Brain pericyte (primary cell): ENCODE measurements at regions not wholly inside any gene's neighbourhood (a gene's known extent, or its start where the extent isn't known, plus 50 kb on each side); places are given as distances from the start of the nearest gene placed in this dataset.

ENCODE experiments used
- DNase-seq: peaks from one replicate; pipeline ENCODE4 v3.0.0-alpha.2; 2012; ENCODE audit warnings: low read depth, low spot score

DNA sequence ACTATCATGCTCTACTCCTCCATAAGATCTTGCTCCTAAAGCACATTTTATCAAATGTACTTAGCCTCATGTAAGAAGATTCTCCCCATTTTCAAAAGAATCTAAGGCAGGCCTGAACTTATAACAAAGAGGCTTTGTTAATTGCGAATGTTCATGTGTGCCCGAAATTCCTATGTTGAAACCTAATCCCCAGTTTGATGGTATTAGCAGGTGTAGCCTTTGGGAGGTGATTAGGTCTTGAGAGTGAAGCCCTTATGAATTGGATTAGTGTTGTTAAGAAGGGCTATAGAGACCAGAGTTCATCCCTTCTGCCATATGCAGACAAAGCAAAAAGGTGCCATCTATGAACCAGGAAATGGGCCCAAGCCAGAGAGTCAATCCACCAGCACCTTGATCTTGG is 234.5 kb downstream of the PAX3 start:
- DNase-seq = no peak

GRCh38 chr2:222058819-222059445 is 239.9 kb downstream of the PAX3 start:
- DNase-seq = no peak

DNA sequence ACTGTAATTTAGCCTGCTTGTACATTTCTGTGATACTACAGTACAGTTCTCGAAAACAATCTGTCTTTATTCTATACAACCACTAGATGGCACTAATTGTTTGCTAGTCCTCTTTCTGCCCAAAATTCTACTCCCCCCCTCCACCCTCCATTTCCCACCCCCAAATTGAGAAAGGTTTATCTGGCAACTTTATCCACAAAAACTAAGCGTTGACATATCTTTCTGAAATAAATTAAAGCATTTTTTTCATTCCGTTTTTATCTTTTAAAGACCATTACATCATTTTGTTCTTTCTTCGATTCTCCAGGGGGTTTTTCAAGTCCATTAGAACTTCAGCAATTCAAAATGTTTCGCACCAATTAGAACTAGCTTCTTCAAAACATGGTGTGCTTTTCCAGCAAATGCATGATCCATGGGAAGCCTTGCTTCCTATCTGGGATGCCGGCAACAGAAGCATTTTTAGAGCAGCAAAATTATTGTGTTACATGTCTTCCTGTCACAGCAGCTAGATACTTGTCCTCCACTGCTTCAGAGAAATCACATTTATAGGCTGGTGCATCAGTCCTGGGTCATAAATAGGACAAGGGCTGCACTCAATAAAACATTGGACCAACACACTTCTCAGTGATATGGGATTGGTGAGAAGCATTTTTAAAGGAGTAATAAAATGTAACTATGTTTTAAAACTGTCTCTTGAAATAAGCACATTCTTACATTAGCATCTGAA is 241.3 kb downstream of the PAX3 start:
- no peak for DNase-seq

DNA sequence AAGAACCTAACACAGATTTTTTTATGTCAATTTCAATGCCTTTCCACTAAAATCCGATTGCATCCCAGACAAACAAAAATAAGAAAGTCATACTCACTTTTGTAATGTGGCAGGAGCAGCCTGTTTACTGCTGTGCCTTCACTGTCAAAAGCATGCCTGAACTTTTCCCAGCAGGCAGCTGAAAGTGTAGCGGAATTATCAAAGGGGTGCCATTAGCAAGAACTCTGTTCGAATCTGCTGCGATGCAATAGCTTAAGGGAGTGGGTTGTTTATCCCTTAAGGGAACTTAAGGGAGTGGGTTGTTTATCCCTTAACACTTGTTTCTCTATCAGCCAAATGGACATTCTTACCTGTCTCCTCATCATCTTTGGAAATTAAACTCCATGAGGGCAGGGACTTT is 243.5 kb downstream of the PAX3 start:
- DNase-seq = no peak

DNA sequence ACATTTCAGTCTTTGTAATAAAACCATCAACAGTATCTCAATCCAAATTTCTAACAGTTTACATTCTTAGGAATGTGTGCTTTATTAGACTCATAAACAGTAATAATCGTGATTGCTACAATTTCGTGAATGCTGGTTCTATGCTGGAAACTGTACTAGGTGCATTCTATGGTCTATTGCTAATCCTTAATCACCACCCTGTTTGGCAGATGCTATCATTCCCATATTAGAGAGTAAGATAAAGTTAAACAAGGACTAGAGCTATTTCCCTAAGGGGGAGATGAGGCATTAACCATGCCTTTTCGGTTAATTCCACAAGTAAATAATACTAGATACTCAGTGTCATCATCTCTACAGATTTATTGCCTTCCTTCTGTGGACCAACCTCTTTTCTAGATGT is 244.0 kb downstream of the PAX3 start:
- DNase-seq = no peak

GRCh38 chr2:222052934-222053367 is 245.8 kb downstream of the PAX3 start:
- DNase-seq = no peak

- no peak for DNase-seq
These were observed 247.8 kb downstream of the PAX3 start for GRCh38 chr2:222050981-222051380.

DNA sequence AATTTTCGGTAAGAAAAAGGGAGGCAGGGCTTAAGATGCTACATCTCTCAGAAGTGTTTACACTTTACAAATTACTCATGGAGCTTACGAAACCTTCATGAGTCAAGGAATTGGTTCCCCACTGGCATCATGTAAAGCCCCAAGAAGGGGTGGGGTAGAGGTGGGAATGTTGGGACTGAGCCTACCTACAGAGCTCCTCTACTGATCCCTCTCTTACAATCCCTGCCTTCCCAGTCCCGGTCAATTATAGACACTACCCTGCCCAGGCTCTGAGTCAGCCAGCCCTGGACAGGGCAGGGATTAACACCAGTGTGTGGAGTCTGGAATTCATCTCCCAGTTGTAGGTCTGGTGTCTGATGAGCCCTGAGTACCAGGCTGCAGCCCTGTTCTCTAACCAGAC is 248.9 kb downstream of the PAX3 start:
- no peak for DNase-seq

- DNase-seq = no peak
These were observed 254.9 kb downstream of the PAX3 start for GRCh38 chr2:222043897-222044296.

- no peak for DNase-seq
These were observed 256.1 kb downstream of the PAX3 start for GRCh38 chr2:222042666-222043065.

DNA sequence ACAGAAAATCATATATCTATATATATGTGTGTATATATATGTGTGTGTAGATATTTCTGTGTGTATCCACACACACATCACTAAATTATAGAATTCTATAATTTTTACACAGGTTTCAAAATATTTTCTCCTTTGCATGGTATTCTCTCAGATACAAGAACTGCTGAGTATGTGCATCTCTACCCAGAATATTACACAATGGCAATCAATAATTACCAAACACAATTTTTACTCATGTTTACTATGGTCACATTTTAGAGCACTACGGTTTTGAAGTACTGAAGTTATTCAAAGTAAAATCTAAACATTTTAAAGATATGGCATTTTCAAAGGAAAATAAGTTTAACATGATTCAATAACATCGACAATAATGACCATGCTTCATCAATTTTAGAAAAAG is 258.5 kb downstream of the PAX3 start:
- DNase-seq = no peak

GRCh38 chr2:222039821-222040220 is 259.0 kb downstream of the PAX3 start:
- no peak for DNase-seq

DNA sequence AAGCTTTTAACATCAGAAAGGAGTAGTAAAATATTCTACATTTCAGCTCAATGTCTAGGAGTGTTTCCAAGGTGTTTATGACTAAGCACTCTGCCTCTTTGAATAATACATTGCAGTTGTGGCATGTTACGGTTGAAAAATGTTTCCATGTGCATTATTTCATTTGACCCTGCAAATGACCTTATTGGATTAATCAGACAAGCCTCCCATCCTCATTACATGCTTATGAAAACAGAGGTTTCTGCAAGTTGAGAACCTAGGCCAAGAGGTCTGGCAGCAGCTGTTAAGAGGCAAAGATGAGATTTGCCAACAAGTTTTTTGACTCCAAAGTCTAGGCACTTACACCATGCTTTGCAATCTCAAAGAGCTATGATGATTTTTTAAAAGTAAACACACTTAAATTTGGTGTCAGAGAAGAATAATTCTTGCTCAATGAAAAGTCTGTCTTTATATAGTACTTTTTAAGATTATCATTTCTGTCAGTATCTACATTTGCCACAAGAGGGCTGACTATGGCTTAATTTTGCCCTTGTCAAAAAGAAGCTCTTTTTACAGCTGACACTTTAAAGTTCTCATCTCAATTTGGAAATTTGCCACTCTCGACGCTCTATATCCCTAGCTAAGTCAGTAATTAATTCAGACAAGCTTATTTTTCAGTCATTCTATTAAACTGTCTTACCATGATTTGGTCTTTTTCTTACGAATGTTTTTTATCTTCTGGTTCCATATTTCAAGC is 260.6 kb downstream of the PAX3 start:
- DNase-seq = no peak

GRCh38 chr2:222037211-222037610 is 261.6 kb downstream of the PAX3 start:
- DNase-seq = no peak

- no peak for DNase-seq
These were observed 264.7 kb downstream of the PAX3 start for GRCh38 chr2:222034058-222034457.

DNA sequence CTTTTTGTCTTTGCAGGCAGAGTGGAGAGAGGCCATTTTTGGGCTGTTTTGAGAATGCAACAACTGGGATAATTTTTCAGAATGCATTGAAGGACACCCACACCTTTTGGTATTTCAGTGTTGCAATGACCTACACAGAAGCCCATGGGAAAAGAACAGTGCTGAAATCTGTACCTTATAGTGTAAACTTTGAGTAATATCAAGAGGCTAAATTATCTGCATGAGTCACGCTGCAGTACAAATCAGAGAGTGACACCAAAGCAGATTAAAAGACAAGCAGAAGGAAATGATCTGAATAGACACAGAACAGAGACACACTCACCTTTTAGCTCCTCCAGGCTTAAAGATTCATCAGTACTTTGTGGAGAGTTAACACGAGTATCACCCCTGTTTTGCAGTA is 265.3 kb downstream of the PAX3 start:
- no peak for DNase-seq

GRCh38 chr2:222025881-222026271 is 272.9 kb downstream of the PAX3 start:
- no peak for DNase-seq

- no peak for DNase-seq
These were observed 273.6 kb downstream of the PAX3 start for GRCh38 chr2:222024932-222025880.

DNA sequence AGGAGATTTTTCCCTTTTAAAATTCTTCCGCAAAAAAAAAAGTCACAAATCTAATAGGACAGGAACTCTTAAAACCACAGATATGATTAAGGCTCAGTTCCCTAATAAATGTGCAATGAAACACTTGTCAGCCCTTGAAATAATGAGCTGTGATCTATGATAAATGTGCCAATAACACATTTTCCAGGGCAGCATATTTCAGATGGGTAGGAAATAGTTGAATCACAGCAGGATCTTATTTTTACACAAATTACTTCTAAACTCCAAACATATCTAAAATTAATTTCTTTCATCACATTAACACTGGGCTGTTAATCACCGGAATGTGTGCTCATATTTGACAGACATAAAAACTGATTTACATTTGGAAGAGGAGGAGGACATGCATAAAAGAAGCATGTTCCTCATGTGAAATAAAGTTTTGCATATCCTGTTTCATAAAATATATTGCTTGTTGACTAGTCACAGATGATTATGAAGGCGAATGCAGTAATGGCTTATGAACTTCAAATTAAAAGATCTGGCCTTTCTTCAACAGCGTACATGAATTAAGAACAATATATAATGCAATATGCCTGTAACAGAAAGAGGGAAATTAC is 281.4 kb downstream of the PAX3 start:
- DNase-seq = no peak

DNA sequence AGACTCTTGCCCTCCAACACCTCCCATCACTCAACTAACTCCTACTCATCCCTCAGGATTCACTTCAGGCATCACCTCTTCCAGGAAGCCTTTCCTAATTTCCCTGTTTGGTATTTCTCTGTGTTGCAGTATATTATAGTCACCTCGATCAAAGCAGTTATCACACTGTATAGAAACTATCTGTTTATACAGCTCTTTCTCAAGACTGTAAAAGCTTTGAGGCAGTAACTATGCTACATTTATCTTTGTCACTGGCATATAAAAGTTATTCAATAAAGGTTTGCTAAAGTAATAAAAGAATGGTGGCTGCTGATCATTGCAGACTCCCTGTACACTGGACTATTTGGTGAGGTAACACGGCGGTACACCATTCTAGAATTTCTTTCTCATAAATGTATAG is 284.9 kb downstream of the PAX3 start:
- no peak for DNase-seq

DNA sequence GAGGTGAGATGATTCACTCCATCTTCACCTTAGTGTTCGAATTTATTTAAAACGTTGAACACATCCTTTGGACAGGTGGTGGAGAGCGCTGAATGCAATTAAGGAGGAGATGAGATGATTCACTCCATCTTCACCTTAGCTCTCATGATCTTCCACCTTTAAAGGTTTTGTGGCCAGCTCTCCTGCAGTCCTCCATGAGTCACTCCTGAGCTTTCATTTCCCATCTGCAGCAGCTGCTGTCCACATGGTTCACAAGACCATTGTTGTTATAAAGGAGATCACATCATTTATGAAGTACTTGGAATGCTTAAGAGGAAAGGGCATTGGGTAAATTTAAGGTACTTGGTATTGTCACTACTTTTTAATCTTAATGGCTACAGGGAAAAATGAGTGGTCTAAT is 298.5 kb downstream of the PAX3 start:
- peak; percentile 5 for DNase-seq
